Smooth muscle cell (in vitro differentiated cells): ENCODE measurements at regions not wholly inside any gene's neighbourhood (a gene's known extent, or its start where the extent isn't known, plus 50 kb on each side); places are given as distances from the start of the nearest gene placed in this dataset.
A peak's percentile ranks its signal among the peaks of the same experiment; 100 is the strongest.

ENCODE experiments used
- DNase-seq: peaks from one replicate; lab custom pipeline; 2025; ENCODE audit not compliant: unreplicated experiment; lab: John Stamatoyannopoulos, UW
- H2AFZ ChIP-seq: fragments of 200-600 bp; sonication (generic); 2 replicates; pipeline ENCODE4 v1.6.0; 2016; ENCODE audit warnings: antibody characterized with exemption, low read depth, mild to moderate bottlenecking
- H3F3A ChIP-seq: fragments of 200-600 bp; sonication (generic); 2 replicates; pipeline ENCODE4 v1.6.0; 2017; ENCODE audit warnings: antibody characterized with exemption, low read depth
- H3K27ac ChIP-seq: fragments of 200-600 bp; sonication (generic); 2 replicates; pipeline ENCODE4 v1.5.1; 2016; ENCODE audit warnings: low read depth, mild to moderate bottlenecking
- H3K27me3 ChIP-seq: fragments of 200-600 bp; sonication (generic); 2 replicates; pipeline ENCODE4 v1.6.1; 2016; ENCODE audit warnings: low read depth, mild to moderate bottlenecking
- H3K36me3 ChIP-seq: fragments of 200-600 bp; sonication (generic); 2 replicates; pipeline ENCODE4 v1.5.1; 2016; ENCODE audit warnings: low read depth
- H3K4me1 ChIP-seq: fragments of 200-600 bp; sonication (generic); 2 replicates; pipeline ENCODE4 v1.5.1; 2016; ENCODE audit warnings: low read depth
- H3K4me2 ChIP-seq: fragments of 200-600 bp; sonication (generic); 2 replicates; pipeline ENCODE4 v1.6.0; 2016; ENCODE audit warnings: mild to moderate bottlenecking
- H3K4me3 ChIP-seq: fragments of 200-600 bp; sonication (generic); 2 replicates; pipeline ENCODE4 v1.5.1; 2016; ENCODE audit warnings: mild to moderate bottlenecking
- H3K79me2 ChIP-seq: fragments of 200-600 bp; sonication (generic); 2 replicates; pipeline ENCODE4 v1.6.0; 2016; ENCODE audit warnings: low read depth, mild to moderate bottlenecking
- H3K9ac ChIP-seq: fragments of 200-600 bp; sonication (generic); 2 replicates; pipeline ENCODE4 v1.6.0; 2016; ENCODE audit warnings: low read depth
- H3K9me3 ChIP-seq: fragments of 200-600 bp; sonication (generic); replicated peaks from 2 replicates; pipeline ENCODE4 v1.5.1; 2016; ENCODE audit warnings: low read depth
- H4K20me1 ChIP-seq: fragments of 200-600 bp; sonication (generic); 2 replicates; pipeline ENCODE4 v1.6.0; 2016; ENCODE audit warnings: low read depth
- CTCF ChIP-seq: fragments of 200-600 bp; sonication (generic); IDR thresholded peaks from 2 replicates; pipeline ENCODE4 v1.5.1; 2017; ENCODE audit warnings: borderline replicate concordance, mild to moderate bottlenecking, antibody characterized with exemption; ENCODE audit not compliant: insufficient read depth, poor library complexity, severe bottlenecking
- WGBS: methylation state at CpG from one replicate; pipeline ENCODE4 v1.1.7; 2016; ENCODE audit warnings: low lambda C conversion rate; 5-methylcytosine and 5-hydroxymethylcytosine counted together

DNA sequence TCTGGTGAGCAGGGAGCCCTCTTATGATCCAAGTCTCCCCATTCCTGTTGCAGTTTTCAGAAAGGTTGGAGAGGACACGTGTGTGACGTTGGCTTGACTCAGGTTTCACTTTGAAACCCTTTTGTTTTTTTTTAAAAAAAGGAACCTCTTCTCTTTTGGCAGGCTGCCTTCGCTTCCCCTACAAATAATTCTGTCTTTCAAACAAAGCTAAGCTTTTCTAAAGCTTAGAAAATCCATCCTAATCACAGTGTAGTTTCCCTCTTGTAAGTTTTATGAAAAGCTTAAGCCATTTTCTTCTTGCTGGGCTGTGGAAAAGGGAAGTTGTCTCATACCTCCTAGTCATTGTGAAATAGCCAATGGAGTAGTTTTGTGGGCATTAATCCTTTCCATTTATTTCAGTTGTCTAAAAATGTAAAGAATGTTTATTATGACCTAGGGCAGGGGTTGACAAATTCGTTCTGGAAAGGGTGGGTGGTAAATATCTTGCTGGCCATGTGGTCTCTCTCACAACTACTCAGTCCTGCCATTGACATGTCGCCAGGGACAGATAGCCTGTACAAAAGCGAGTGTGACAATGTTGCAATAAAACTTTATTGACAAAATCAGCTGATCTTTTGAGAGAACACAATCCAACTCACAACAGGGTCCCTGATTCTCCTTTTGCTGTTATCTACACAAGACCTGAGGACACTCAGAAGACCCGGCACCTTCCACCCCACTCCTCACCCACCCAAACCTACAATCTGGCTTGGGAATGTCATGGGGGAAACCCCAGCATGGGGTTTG lies 878.8 kb downstream of the RNF144A start:
- DNase-seq, result no peak
- H3K27me3 ChIP-seq, result no peaks in the 10 kb centered on the region
- H3K4me3 ChIP-seq, result no peak overlapping the region
- H3K4me2 ChIP-seq, result peak overlapping the region; percentile 60
- peak overlapping the region; percentile 84 for H3K27ac ChIP-seq
- 31% methylated on average over 7 of the region's 7 CpGs for WGBS
- peaks cover under 1% of the 10 kb centered on the region for H3K9me3 ChIP-seq
- peak overlapping the region; percentile 54 for H3K9ac ChIP-seq
- H3F3A ChIP-seq, result no peaks in the 10 kb centered on the region
- TF ChIP-seq CTCF, result no peak
- no peaks in the 10 kb centered on the region for H4K20me1 ChIP-seq
- no peaks in the 10 kb centered on the region for H3K36me3 ChIP-seq
- peak overlapping the region; percentile 15 for H2AFZ ChIP-seq
- H3K4me1 ChIP-seq, result peaks cover 6% of the 10 kb centered on the region
- no peaks in the 10 kb centered on the region for H3K79me2 ChIP-seq

DNA sequence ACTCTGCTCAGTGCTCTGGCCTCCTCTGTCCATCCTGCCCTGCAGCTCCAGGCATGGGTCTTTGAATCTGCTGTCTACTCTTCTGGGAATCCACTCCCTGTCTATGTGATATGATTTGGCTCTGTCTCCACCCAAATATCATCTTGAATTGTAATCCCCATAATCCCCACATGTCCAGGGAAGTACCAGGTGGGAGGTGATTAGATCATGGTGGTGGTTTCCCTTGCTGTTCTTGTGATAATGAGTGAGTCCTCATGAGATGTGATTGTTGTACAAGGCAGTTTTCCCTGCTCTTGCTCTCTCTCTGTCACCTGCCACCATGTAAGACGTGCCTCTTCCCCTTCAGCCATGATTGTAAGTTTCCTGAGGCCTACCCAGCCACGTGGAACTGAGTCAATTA lies 881.8 kb upstream of the ID2 start:
- Histone ChIP-seq H3K9me3 (peaks cover 7% of the 10 kb centered on the region), H3K4me2 (no peak overlapping the region), H3K27me3 (no peaks in the 10 kb centered on the region), H3K79me2 (no peaks in the 10 kb centered on the region), H2AFZ (no peak overlapping the region), H3K4me1 (peaks cover 6% of the 10 kb centered on the region), H3K9ac (no peak overlapping the region), H3K4me3 (no peak overlapping the region), H4K20me1 (no peaks in the 10 kb centered on the region), H3K36me3 (no peaks in the 10 kb centered on the region), H3F3A (no peaks in the 10 kb centered on the region), H3K27ac (no peak overlapping the region)
- 77% methylated on average over 2 of the region's 2 CpGs for WGBS
- no peak for TF ChIP-seq CTCF
- no peak for DNase-seq

- H3K4me3 ChIP-seq, result no peak overlapping the region
- H3K9me3 ChIP-seq, result peaks cover 7% of the 10 kb centered on the region
- no peak for DNase-seq
- no peaks in the 10 kb centered on the region for H3K79me2 ChIP-seq
- no peaks in the 10 kb centered on the region for H3K27me3 ChIP-seq
- no peak overlapping the region for H2AFZ ChIP-seq
- no peaks in the 10 kb centered on the region for H3F3A ChIP-seq
- H3K4me2 ChIP-seq, result no peak overlapping the region
- H3K9ac ChIP-seq, result no peak overlapping the region
- TF ChIP-seq CTCF, result no peak
- no peaks in the 10 kb centered on the region for H4K20me1 ChIP-seq
- no peaks in the 10 kb centered on the region for H3K36me3 ChIP-seq
- no peak overlapping the region for H3K27ac ChIP-seq
- no peaks in the 10 kb centered on the region for H3K4me1 ChIP-seq
Measured at GRCh38 chr2:7801212-7801611, 880.6 kb upstream of the ID2 start.

DNA sequence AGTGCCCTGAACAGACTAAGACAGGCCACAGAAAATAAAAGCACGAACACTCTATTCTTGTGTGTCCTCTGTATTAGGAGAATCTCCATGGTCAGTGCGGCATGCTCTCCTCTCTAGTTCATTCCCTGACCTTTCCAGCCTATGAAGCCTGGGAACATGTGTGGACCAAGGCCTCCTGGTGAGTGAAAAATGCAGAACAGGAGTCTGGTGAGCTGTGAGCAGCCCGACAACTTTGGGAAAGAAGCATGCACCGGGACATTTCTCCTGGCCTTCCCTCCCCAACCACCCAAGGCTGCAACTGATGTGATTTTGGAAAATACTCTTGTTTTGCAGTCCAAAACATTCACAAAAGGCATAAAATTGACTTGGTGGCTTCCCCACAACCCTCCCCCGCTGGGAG lies 878.3 kb upstream of the ID2 start:
- Histone ChIP-seq H3K27ac (no peak overlapping the region), H3K4me3 (no peak overlapping the region), H3F3A (no peaks in the 10 kb centered on the region), H2AFZ (no peak overlapping the region), H4K20me1 (no peaks in the 10 kb centered on the region), H3K9me3 (peaks cover 7% of the 10 kb centered on the region), H3K27me3 (no peaks in the 10 kb centered on the region), H3K36me3 (no peaks in the 10 kb centered on the region), H3K4me2 (no peak overlapping the region), H3K4me1 (no peaks in the 10 kb centered on the region), H3K9ac (no peak overlapping the region), H3K79me2 (no peaks in the 10 kb centered on the region)
- TF ChIP-seq CTCF, result no peak
- no peak for DNase-seq
- 93% methylated on average over 5 of the region's 5 CpGs for WGBS
